Stimulated activated CD4-positive, alpha-beta T cell treated with anti-CD3 and anti-CD28 coated beads, Interleukin-1b, Interleukin-23, amount 100 ng/mL, for 4 hours (primary cell): ENCODE measurements at regions not wholly inside any gene's neighbourhood (a gene's known extent, or its start where the extent isn't known, plus 50 kb on each side); places are given as distances from the start of the nearest gene placed in this dataset.

Source experiments
- DNase-seq, 2 donors: peaks; one replicate each; pipeline ENCODE4 v3.0.0-alpha.2; 2020; ENCODE audit warnings: low read depth in 2 of 2

GRCh38 chr16:13291591-13292333 lies 390.4 kb downstream of the SHISA9 start:
- no peak for DNase-seq

GRCh38 chr16:13296206-13296605 lies 394.8 kb downstream of the SHISA9 start:
- no peak for DNase-seq

- no peak for DNase-seq
Observed at GRCh38 chr16:13298666-13299065, 397.3 kb downstream of the SHISA9 start.

GRCh38 chr16:13300066-13300840 lies 398.9 kb downstream of the SHISA9 start:
- no peak for DNase-seq

- no peak for DNase-seq
Observed at GRCh38 chr16:13305019-13305755, 403.8 kb downstream of the SHISA9 start.

GRCh38 chr16:13306161-13306995 lies 405.0 kb downstream of the SHISA9 start:
- DNase-seq, result no peak

- DNase-seq, result no peak
Observed at GRCh38 chr16:13307255-13307654, 405.9 kb downstream of the SHISA9 start.

- DNase-seq, result no peak
Observed at GRCh38 chr16:13307851-13308250, 406.5 kb downstream of the SHISA9 start.

- DNase-seq, result no peak
Observed at GRCh38 chr16:13312063-13312462, 410.7 kb downstream of the SHISA9 start.

GRCh38 chr16:13313351-13313750 lies 412.0 kb downstream of the SHISA9 start:
- DNase-seq, result no peak

- DNase-seq, result no peak
Observed at GRCh38 chr16:13314633-13315032, 413.2 kb downstream of the SHISA9 start.

- DNase-seq, result no peak
Observed at GRCh38 chr16:13315642-13316427, 414.4 kb downstream of the SHISA9 start.

- no peak for DNase-seq
Observed at GRCh38 chr16:13322336-13322735, 420.9 kb downstream of the SHISA9 start.

- no peak for DNase-seq
Observed at GRCh38 chr16:13324851-13325250, 423.5 kb downstream of the SHISA9 start.

GRCh38 chr16:13325396-13325795 lies 424.0 kb downstream of the SHISA9 start:
- no peak for DNase-seq

- DNase-seq, result no peak
Observed at GRCh38 chr16:13331918-13332317, 430.5 kb downstream of the SHISA9 start.

GRCh38 chr16:13332713-13333255 lies 431.4 kb downstream of the SHISA9 start:
- no peak for DNase-seq

- no peak for DNase-seq
Observed at GRCh38 chr16:13333336-13333735, 431.9 kb downstream of the SHISA9 start.

- DNase-seq, result no peak
Observed at GRCh38 chr16:13335879-13336278, 434.5 kb downstream of the SHISA9 start.

GRCh38 chr16:13336335-13336734 lies 434.9 kb downstream of the SHISA9 start:
- no peak for DNase-seq
